H9 (cell line): ENCODE measurements at regions not wholly inside any gene's neighbourhood (a gene's known extent, or its start where the extent isn't known, plus 50 kb on each side); places are given as distances from the start of the nearest gene placed in this dataset.

Experiments used
- DNase-seq: peaks from one replicate; pipeline ENCODE4 v3.0.0-alpha.2; 2017
- H2AFZ ChIP-seq: one replicate; pipeline ENCODE4 v1.6.1; 2013; ENCODE audit warnings: mild to moderate bottlenecking, low read length, control low read depth, moderate library complexity
- H2AK5ac ChIP-seq: 2 replicates; pipeline ENCODE4 v1.6.1; 2013; ENCODE audit warnings: low read length, control low read depth, mixed read lengths; ENCODE audit not compliant: insufficient read length
- H2BK120ac ChIP-seq: one replicate; pipeline ENCODE4 v1.6.1; 2013; ENCODE audit warnings: low read depth, mild to moderate bottlenecking, low read length, control low read depth, inconsistent platforms; ENCODE audit not compliant: poor library complexity, severe bottlenecking
- H2BK12ac ChIP-seq: 2 replicates; pipeline ENCODE4 v1.6.1; 2013; ENCODE audit warnings: low read length, control low read depth, mixed read lengths, low read depth; ENCODE audit not compliant: insufficient read length
- H2BK15ac ChIP-seq: 2 replicates; pipeline ENCODE4 v1.6.1; 2013; ENCODE audit warnings: low read depth, low read length, control low read depth
- H2BK20ac ChIP-seq: one replicate; pipeline ENCODE4 v1.6.1; 2013; ENCODE audit warnings: low read depth, mild to moderate bottlenecking, low read length, control low read depth, inconsistent platforms; ENCODE audit not compliant: poor library complexity, severe bottlenecking
- H2BK5ac ChIP-seq: 2 replicates; pipeline ENCODE4 v1.6.1; 2013; ENCODE audit warnings: low read length, control low read depth, mixed read lengths; ENCODE audit not compliant: insufficient read length
- H3K14ac ChIP-seq: 2 replicates; pipeline ENCODE4 v1.6.1; 2013; ENCODE audit warnings: low read length, control low read depth; ENCODE audit not compliant: insufficient read depth
- H3K18ac ChIP-seq: 2 replicates; pipeline ENCODE4 v1.6.1; 2013; ENCODE audit warnings: low read depth, mild to moderate bottlenecking, mixed read lengths, low read length, control low read depth; ENCODE audit not compliant: insufficient read length
- H3K23ac ChIP-seq: 2 replicates; pipeline ENCODE4 v1.6.1; 2013; ENCODE audit warnings: low read length, control low read depth, mixed read lengths, low read depth; ENCODE audit not compliant: insufficient read length
- H3K23me2 ChIP-seq: 2 replicates; pipeline ENCODE4 v1.6.1; 2013; ENCODE audit warnings: low read depth, mild to moderate bottlenecking, mixed read lengths, low read length, control low read depth; ENCODE audit not compliant: insufficient read length, poor library complexity, severe bottlenecking
- H3K27ac ChIP-seq: 2 replicates; pipeline ENCODE4 v1.5.1; 2013; ENCODE audit warnings: low read length, control low read depth, mixed read lengths, low read depth; ENCODE audit not compliant: insufficient read length
- H3K27me3 ChIP-seq: 2 replicates; pipeline ENCODE4 v1.6.1; 2013; ENCODE audit warnings: low read length, control low read depth, inconsistent platforms; ENCODE audit not compliant: insufficient read depth
- H3K4ac ChIP-seq: 2 replicates; pipeline ENCODE4 v1.6.1; 2013; ENCODE audit warnings: low read depth, mild to moderate bottlenecking, control low read depth, inconsistent platforms, low read length, moderate library complexity
- H3K4me1 ChIP-seq: 2 replicates; pipeline ENCODE4 v1.6.1; 2013; ENCODE audit warnings: low read length, control low read depth, inconsistent platforms; ENCODE audit not compliant: insufficient read depth
- H3K4me2 ChIP-seq: 2 replicates; pipeline ENCODE4 v1.6.1; 2013; ENCODE audit warnings: low read length, control low read depth, mixed read lengths; ENCODE audit not compliant: insufficient read length, insufficient read depth
- H3K56ac ChIP-seq: 2 replicates; pipeline ENCODE4 v1.6.1; 2013; ENCODE audit warnings: low read depth, mild to moderate bottlenecking, mixed read lengths, low read length, control low read depth; ENCODE audit not compliant: insufficient read length
- H3K79me1 ChIP-seq: 2 replicates; pipeline ENCODE4 v1.6.1; 2013; ENCODE audit warnings: low read depth, mild to moderate bottlenecking, moderate library complexity, low read length, control low read depth, inconsistent platforms; ENCODE audit not compliant: insufficient read depth, poor library complexity, severe bottlenecking
- H3K79me2 ChIP-seq: 2 replicates; pipeline ENCODE4 v1.6.1; 2013; ENCODE audit warnings: low read length, control low read depth, inconsistent platforms; ENCODE audit not compliant: insufficient read depth
- H3K9ac ChIP-seq: 2 replicates; pipeline ENCODE4 v1.6.1; 2013; ENCODE audit warnings: low read length, control low read depth, mixed read lengths; ENCODE audit not compliant: insufficient read length; ENCODE audit errors: extremely low read depth
- H3K9me3 ChIP-seq: one replicate; pipeline ENCODE4 v1.6.1; 2013; ENCODE audit warnings: low read depth, low read length, inconsistent platforms; ENCODE audit not compliant: control insufficient read depth
- H3T11ph ChIP-seq: one replicate; pipeline ENCODE4 v1.6.1; 2013; ENCODE audit warnings: mild to moderate bottlenecking, low read length, control low read depth, inconsistent platforms
- H4K20me1 ChIP-seq: one replicate; pipeline ENCODE4 v1.6.1; 2013; ENCODE audit not compliant: control insufficient read depth, insufficient read length, insufficient read depth
- H4K5ac ChIP-seq: 2 replicates; pipeline ENCODE4 v1.6.1; 2013; ENCODE audit warnings: low read depth, mild to moderate bottlenecking, mixed read lengths, low read length, control low read depth; ENCODE audit not compliant: insufficient read length
- H4K8ac ChIP-seq: replicated peaks from 2 replicates; pipeline ENCODE4 v1.6.1; 2013; ENCODE audit warnings: low read length, control low read depth, mixed read lengths, low read depth; ENCODE audit not compliant: insufficient read length
- H4K91ac ChIP-seq: 2 replicates; pipeline ENCODE4 v1.6.1; 2013; ENCODE audit warnings: low read depth, mild to moderate bottlenecking, moderate library complexity, mixed read lengths, low read length, control low read depth; ENCODE audit not compliant: insufficient read length
- H3K27ac Mint-ChIP-seq, 3 experiments: 2 replicates in 2 of 3; 3 replicates in 1 of 3; pipeline ENCODE4 v1.8.0; 2020 to 2021; ENCODE audit warnings: mixed read lengths in 3 of 3, mild to moderate bottlenecking in 1 of 3, moderate library complexity in 1 of 3
- H3K27me3 Mint-ChIP-seq: 2 replicates; pipeline ENCODE4 v1.8.0; 2021; ENCODE audit warnings: low read depth, mild to moderate bottlenecking, moderate library complexity, mixed read lengths
- H3K36me3 Mint-ChIP-seq, 3 experiments: 2 replicates in 2 of 3; 3 replicates in 1 of 3; pipeline ENCODE4 v1.8.0; 2020 to 2021; ENCODE audit warnings: low read depth in 3 of 3, mixed read lengths in 3 of 3; ENCODE audit not compliant: insufficient read depth in 1 of 3
- H3K4me1 Mint-ChIP-seq, 2 experiments: 2 replicates each; pipeline ENCODE4 v1.8.0; 2020; ENCODE audit warnings: mixed read lengths in 2 of 2
- H3K4me3 Mint-ChIP-seq, 2 experiments: 2 replicates in 1 of 2; 3 replicates in 1 of 2; pipeline ENCODE4 v1.8.0; 2020 to 2021; ENCODE audit warnings: mild to moderate bottlenecking in 2 of 2, mixed read lengths in 2 of 2, moderate library complexity in 1 of 2
- H3K9me3 Mint-ChIP-seq, 2 experiments: 2 replicates in 1 of 2; 3 replicates in 1 of 2; pipeline ENCODE4 v1.8.0; 2020; ENCODE audit warnings: mild to moderate bottlenecking in 2 of 2, mixed read lengths in 2 of 2, moderate library complexity in 1 of 2
- WGBS: extraction: QIAGEN DNeasy Blood & Tissue Kit; methylation state at CpG from one replicate; pipeline ENCODE4 v1.1.7; 2013; ENCODE audit warnings: missing lambda C conversion rate, low lambda C conversion rate, mixed read lengths; ENCODE audit not compliant: insufficient read length; ENCODE audit errors: extremely low coverage; 5-methylcytosine and 5-hydroxymethylcytosine counted together
- TF ChIP-seq, protein P1 (sequence below): fragments of 200-600 bp; sonication (generic); conservative IDR thresholded peaks from 3 replicates; pipeline ENCODE4 v1.8.0; 2021; ENCODE audit warnings: antibody characterized with exemption, mild to moderate bottlenecking

GRCh38 chr13:88042489-88042888 lies 371.3 kb downstream of the SLITRK5 start:
- Histone ChIP-seq H3K4me1 (no peaks in the 10 kb centered on the region), H3K9me3 (no peaks in the 10 kb centered on the region), H3T11ph (no peak overlapping the region), H3K18ac (no peak overlapping the region), H4K91ac (no peak overlapping the region), H3K9ac (no peak overlapping the region), H2BK5ac (no peak overlapping the region), H3K56ac (no peak overlapping the region), H3K23ac (no peak overlapping the region), H3K27ac (no peak overlapping the region), H3K14ac (no peak overlapping the region), H2BK15ac (no peak overlapping the region), H2AK5ac (no peak overlapping the region), H2BK120ac (no peak overlapping the region), H3K79me2 (no peaks in the 10 kb centered on the region), H3K23me2 (no peaks in the 10 kb centered on the region), H3K4me2 (no peak overlapping the region), H3K79me1 (no peaks in the 10 kb centered on the region), H2BK20ac (no peak overlapping the region), H4K8ac (no peak overlapping the region), H3K27me3 (no peaks in the 10 kb centered on the region), H2AFZ (no peak overlapping the region), H4K20me1 (no peaks in the 10 kb centered on the region), H2BK12ac (no peak overlapping the region), H4K5ac (no peak overlapping the region), H3K4ac (no peak overlapping the region)
- Mint-ChIP-seq H3K36me3 (peaks cover 0 to 11% (median 3%) of the 10 kb centered on the region in 3 experiments; a peak in 2 of 7 replicates), H3K9me3 (peaks cover 3 to 6% of the 10 kb centered on the region in 2 experiments; a peak in 4 of 5 replicates), H3K27ac (no peak overlapping the region), H3K4me1 (peaks cover 6 to 13% of the 10 kb centered on the region in 2 experiments; a peak in 3 of 4 replicates), H3K27me3 (no peaks in the 10 kb centered on the region), H3K4me3 (no peak overlapping the region)
- no CpG with 5 or more reads among the region's 1 CpG for WGBS
- DNase-seq = no peak
- TF ChIP-seq, protein P1, sequence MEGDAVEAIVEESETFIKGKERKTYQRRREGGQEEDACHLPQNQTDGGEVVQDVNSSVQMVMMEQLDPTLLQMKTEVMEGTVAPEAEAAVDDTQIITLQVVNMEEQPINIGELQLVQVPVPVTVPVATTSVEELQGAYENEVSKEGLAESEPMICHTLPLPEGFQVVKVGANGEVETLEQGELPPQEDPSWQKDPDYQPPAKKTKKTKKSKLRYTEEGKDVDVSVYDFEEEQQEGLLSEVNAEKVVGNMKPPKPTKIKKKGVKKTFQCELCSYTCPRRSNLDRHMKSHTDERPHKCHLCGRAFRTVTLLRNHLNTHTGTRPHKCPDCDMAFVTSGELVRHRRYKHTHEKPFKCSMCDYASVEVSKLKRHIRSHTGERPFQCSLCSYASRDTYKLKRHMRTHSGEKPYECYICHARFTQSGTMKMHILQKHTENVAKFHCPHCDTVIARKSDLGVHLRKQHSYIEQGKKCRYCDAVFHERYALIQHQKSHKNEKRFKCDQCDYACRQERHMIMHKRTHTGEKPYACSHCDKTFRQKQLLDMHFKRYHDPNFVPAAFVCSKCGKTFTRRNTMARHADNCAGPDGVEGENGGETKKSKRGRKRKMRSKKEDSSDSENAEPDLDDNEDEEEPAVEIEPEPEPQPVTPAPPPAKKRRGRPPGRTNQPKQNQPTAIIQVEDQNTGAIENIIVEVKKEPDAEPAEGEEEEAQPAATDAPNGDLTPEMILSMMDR = no peak
